K562 (cell line): ENCODE measurements at regions not wholly inside any gene's neighbourhood (a gene's known extent, or its start where the extent isn't known, plus 50 kb on each side); places are given as distances from the start of the nearest gene placed in this dataset.

Experiments
- CTBP1 ChIP-seq: fragments of 450-650 bp; IDR thresholded peaks from 2 replicates; pipeline ENCODE4 v1.6.1; 2016; ENCODE audit warnings: borderline replicate concordance
- DMBX1 ChIP-seq: fragments of 250-450 bp; sonication (Bioruptor Pico); IDR thresholded peaks from 2 replicates; pipeline ENCODE4 v1.8.0; 2022; ENCODE audit warnings: inconsistent platforms, mild to moderate bottlenecking, moderate library complexity, borderline replicate concordance
- ELF4 ChIP-seq: fragments of 450-650 bp; formaldehyde crosslinking; IDR thresholded peaks from 2 replicates; pipeline ENCODE4 v1.4.0; 2022; ENCODE audit warnings: missing genetic modification characterization
- FOXP1 ChIP-seq: sonication (generic); formaldehyde crosslinking; IDR thresholded peaks from 2 replicates; pipeline ENCODE4 v1.8.0; 2022; ENCODE audit warnings: mild to moderate bottlenecking, missing genetic modification reagents
- LEF1 ChIP-seq: fragments of 450-650 bp; IDR thresholded peaks from 2 replicates; pipeline ENCODE4 v1.6.1; 2016; ENCODE audit warnings: mild to moderate bottlenecking
- NELFE ChIP-seq: IDR thresholded peaks from 2 replicates; pipeline ENCODE4 v1.6.1; 2011; ENCODE audit warnings: mild to moderate bottlenecking; ENCODE audit not compliant: insufficient read depth, insufficient read length
- NEUROD1 ChIP-seq: fragments of 150-350 bp; IDR thresholded peaks from 2 replicates; pipeline ENCODE4 v1.6.1; 2014; ENCODE audit warnings: borderline replicate concordance, low read length, low read depth; ENCODE audit not compliant: partially characterized antibody
- NFIC ChIP-seq: fragments of 450-650 bp; IDR thresholded peaks from 2 replicates; pipeline ENCODE4 v1.6.1; 2017; ENCODE audit warnings: mild to moderate bottlenecking, inconsistent platforms
- NFIX ChIP-seq: fragments of 250-450 bp; sonication (Bioruptor Pico); IDR thresholded peaks from 2 replicates; pipeline ENCODE4 v1.4.0; 2020; ENCODE audit warnings: low read depth, mild to moderate bottlenecking, moderate library complexity
- OTX1 ChIP-seq: fragments of 450-650 bp; formaldehyde crosslinking; IDR thresholded peaks from 2 replicates; pipeline ENCODE4 v1.4.0; 2022; ENCODE audit warnings: mild to moderate bottlenecking
- POLR2B ChIP-seq: fragments of 450-650 bp; IDR thresholded peaks from 2 replicates; pipeline ENCODE4 v1.6.1; 2018; ENCODE audit warnings: low read depth; ENCODE audit not compliant: partially characterized antibody
- TCF3 ChIP-seq: sonication (generic); formaldehyde crosslinking; IDR thresholded peaks from 2 replicates; pipeline ENCODE4 v1.4.0; 2020; ENCODE audit warnings: mild to moderate bottlenecking, missing genetic modification reagents
- TEAD4 ChIP-seq, 2 experiments: sonication (generic) in 1 of 2; formaldehyde crosslinking in 1 of 2; IDR thresholded peaks; 2 replicates each; pipeline versions ENCODE4 v1.6.1 to v1.8.0; 2012 to 2022; ENCODE audit warnings: borderline replicate concordance in 1 of 2, inconsistent platforms in 1 of 2, low read length in 1 of 2, mild to moderate bottlenecking in 1 of 2, missing genetic modification reagents in 1 of 2
- U2AF1 ChIP-seq: fragments of 200-400 bp; formaldehyde crosslinking; optimal IDR thresholded peaks from 2 replicates; pipeline ENCODE3; 2017; ENCODE audit warnings: mild to moderate bottlenecking, low read depth, low read length, moderate library complexity
- ZC3H11A ChIP-seq: IDR thresholded peaks from 2 replicates; pipeline ENCODE4 v1.6.1; 2012; ENCODE audit warnings: low read depth, low read length, improper control_type of control experiment
- ZFP30 ChIP-seq: fragments of 250-450 bp; sonication (Bioruptor Pico); IDR thresholded peaks from 2 replicates; pipeline ENCODE4 v1.8.0; 2022; ENCODE audit warnings: moderate library complexity, mild to moderate bottlenecking, inconsistent platforms, borderline replicate concordance
- ZNF146 ChIP-seq: IDR thresholded peaks from one replicate; pipeline ENCODE4 v1.6.1; 2018; ENCODE audit warnings: missing compliant biosample characterization; ENCODE audit not compliant: unreplicated experiment
- ZNF431 ChIP-seq: sonication (generic); formaldehyde crosslinking; IDR thresholded peaks from 2 replicates; pipeline ENCODE4 v1.8.0; 2022; ENCODE audit warnings: mild to moderate bottlenecking, missing genetic modification reagents
- TF ChIP-seq, protein P1 (sequence below): fragments of 250-450 bp; sonication (Bioruptor Pico); IDR thresholded peaks from 2 replicates; pipeline ENCODE4 v1.4.0; 2020; ENCODE audit warnings: borderline replicate concordance
- TF ChIP-seq, protein P2 (sequence below): sonication (generic); formaldehyde crosslinking; IDR thresholded peaks from 2 replicates; pipeline ENCODE4 v1.9.0; 2022; ENCODE audit warnings: mild to moderate bottlenecking, missing genetic modification reagents

DNA sequence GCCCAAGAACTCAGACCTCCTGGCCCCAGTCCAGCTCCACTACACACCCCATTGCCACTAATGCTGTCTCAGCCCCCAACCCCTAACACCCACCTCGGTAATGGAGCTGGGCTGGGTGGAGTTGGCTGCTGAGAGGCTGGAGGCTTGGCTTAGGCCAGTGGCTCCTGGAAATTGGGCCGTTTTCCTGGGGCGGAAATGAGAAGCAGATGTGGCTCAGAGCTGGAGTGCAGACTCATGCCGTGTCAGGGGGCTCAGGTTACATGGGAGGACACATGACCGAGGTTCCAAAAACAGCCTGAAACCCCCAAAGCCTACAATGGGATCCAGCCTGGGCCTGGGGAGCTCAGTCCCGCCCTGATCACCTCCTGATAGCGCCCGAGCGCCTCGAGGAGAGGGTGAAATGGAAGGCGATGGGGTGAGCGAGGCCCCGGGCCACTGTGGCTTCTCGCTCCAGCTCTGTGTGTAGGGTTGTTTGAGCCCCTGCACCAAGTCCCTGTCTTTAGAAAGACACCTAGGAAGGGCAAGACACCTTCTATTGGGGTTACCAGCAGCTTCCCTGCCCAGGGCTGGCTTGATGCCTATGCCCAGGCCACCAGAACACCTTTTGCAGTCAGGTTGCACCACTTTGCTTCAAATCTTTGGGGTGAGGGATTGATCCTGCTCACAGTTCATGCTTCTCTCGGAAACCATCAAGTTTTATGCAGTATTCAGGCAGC lies 175.7 kb upstream of the HAAO start (continued):
- peak; percentile 51; the same call in 1 of the 2 replicates for TF ChIP-seq ELF4 (CRISPR knock-in tag)
- TF ChIP-seq ZFP30 (CRISPR knock-in tag): no peak
- peak; percentile 53; the same call in 1 of the 2 replicates for TF ChIP-seq CTBP1
- TF ChIP-seq, protein P1, sequence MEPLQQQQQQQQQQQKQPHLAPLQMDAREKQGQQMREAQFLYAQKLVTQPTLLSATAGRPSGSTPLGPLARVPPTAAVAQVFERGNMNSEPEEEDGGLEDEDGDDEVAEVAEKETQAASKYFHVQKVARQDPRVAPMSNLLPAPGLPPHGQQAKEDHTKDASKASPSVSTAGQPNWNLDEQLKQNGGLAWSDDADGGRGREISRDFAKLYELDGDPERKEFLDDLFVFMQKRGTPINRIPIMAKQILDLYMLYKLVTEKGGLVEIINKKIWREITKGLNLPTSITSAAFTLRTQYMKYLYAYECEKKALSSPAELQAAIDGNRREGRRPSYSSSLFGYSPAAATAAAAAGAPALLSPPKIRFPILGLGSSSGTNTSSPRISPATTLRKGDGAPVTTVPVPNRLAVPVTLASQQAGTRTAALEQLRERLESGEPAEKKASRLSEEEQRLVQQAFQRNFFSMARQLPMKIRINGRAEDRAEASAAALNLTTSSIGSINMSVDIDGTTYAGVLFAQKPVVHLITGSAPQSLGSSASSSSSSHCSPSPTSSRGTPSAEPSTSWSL (CRISPR knock-in tag): no peak
- TF ChIP-seq DMBX1 (CRISPR knock-in tag): peak; percentile 56
- TF ChIP-seq ZNF431 (CRISPR knock-in tag): 0 out of 2 replicates have a peak, but pooled peaks have one; percentile 16
- TF ChIP-seq TCF3 (CRISPR knock-in tag): peak; percentile 61
- TF ChIP-seq OTX1 (CRISPR knock-in tag): peak; percentile 86
- TF ChIP-seq ZC3H11A: no peak
- TF ChIP-seq NEUROD1: peak; percentile 72
- TF ChIP-seq NFIC: peak; percentile 96
- TF ChIP-seq NELFE: no peak
- TF ChIP-seq POLR2B: peak; percentile 75
- TF ChIP-seq TEAD4 (IDR thresholded peaks at IDR 0.05; ENCODE audit: low read length): no peak
- no peak for TF ChIP-seq TEAD4 (CRISPR knock-in tag; IDR thresholded peaks at IDR 0.05; ENCODE audit: borderline replicate concordance)
- no peak for TF ChIP-seq NFIX
- no peak; the same call in 1 of the 2 replicates for TF ChIP-seq LEF1
- TF ChIP-seq, protein P2, sequence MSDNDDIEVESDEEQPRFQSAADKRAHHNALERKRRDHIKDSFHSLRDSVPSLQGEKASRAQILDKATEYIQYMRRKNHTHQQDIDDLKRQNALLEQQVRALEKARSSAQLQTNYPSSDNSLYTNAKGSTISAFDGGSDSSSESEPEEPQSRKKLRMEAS (CRISPR knock-in tag): peak; percentile 60
- TF ChIP-seq FOXP1 (CRISPR knock-in tag): peak; percentile 53; the same call in 1 of the 2 replicates
- no peak for TF ChIP-seq U2AF1
- no peak for TF ChIP-seq ZNF146 (CRISPR knock-in tag)
